Mesendoderm (in vitro differentiated cells): ENCODE measurements at regions not wholly inside any gene's neighbourhood (a gene's known extent, or its start where the extent isn't known, plus 50 kb on each side); places are given as distances from the start of the nearest gene placed in this dataset.

ENCODE experiments used
- DNase-seq: peaks from one replicate; pipeline ENCODE4 v3.0.0; 2013
- H2AK5ac ChIP-seq: 2 replicates; pipeline ENCODE4 v1.6.1; 2013; ENCODE audit warnings: low read length, inconsistent platforms
- H2BK120ac ChIP-seq: 2 replicates; pipeline ENCODE4 v1.6.1; 2013; ENCODE audit warnings: low read depth, mild to moderate bottlenecking, low read length, moderate library complexity, mixed read lengths
- H2BK15ac ChIP-seq: replicated peaks from 2 replicates; pipeline ENCODE4 v1.6.1; 2013; ENCODE audit warnings: low read depth, mild to moderate bottlenecking, moderate library complexity
- H2BK5ac ChIP-seq: 2 replicates; pipeline ENCODE4 v1.6.1; 2013; ENCODE audit warnings: low read length, inconsistent platforms
- H3K18ac ChIP-seq: 2 replicates; pipeline ENCODE4 v1.6.1; 2013; ENCODE audit warnings: mild to moderate bottlenecking, low read length, mixed read lengths
- H3K23ac ChIP-seq: one replicate; pipeline ENCODE4 v1.6.1; 2013; ENCODE audit warnings: low read length
- H3K27ac ChIP-seq: 2 replicates; pipeline ENCODE4 v1.5.1; 2013; ENCODE audit warnings: low read depth, mild to moderate bottlenecking, inconsistent platforms, low read length, moderate library complexity
- H3K27me3 ChIP-seq: 2 replicates; pipeline ENCODE4 v1.6.1; 2013; ENCODE audit warnings: low read length, control low read depth, mild to moderate bottlenecking, inconsistent platforms; ENCODE audit not compliant: insufficient read depth, poor library complexity
- H3K36me3 ChIP-seq: 2 replicates; pipeline ENCODE4 v1.6.1; 2013; ENCODE audit warnings: low read length, inconsistent platforms; ENCODE audit not compliant: control insufficient read depth, insufficient read depth
- H3K4ac ChIP-seq: one replicate; pipeline ENCODE4 v1.6.1; 2013; ENCODE audit warnings: low read depth, mild to moderate bottlenecking, low read length, moderate library complexity
- H3K4me1 ChIP-seq: 2 replicates; pipeline ENCODE4 v1.6.1; 2013; ENCODE audit warnings: low read depth, low read length, inconsistent platforms; ENCODE audit not compliant: control insufficient read depth
- H3K4me2 ChIP-seq: 2 replicates; pipeline ENCODE4 v1.6.1; 2013; ENCODE audit warnings: low read length
- H3K4me3 ChIP-seq: 2 replicates; pipeline ENCODE4 v1.5.1; 2013; ENCODE audit warnings: mild to moderate bottlenecking, low read length
- H3K56ac ChIP-seq: one replicate; pipeline ENCODE4 v1.6.1; 2013; ENCODE audit warnings: low read length
- H3K79me1 ChIP-seq: 2 replicates; pipeline ENCODE4 v1.6.1; 2013; ENCODE audit warnings: low read length, inconsistent platforms
- H3K79me2 ChIP-seq: 2 replicates; pipeline ENCODE4 v1.6.1; 2013; ENCODE audit warnings: mild to moderate bottlenecking, low read length; ENCODE audit not compliant: control insufficient read depth, insufficient read depth
- H3K9ac ChIP-seq: 2 replicates; pipeline ENCODE4 v1.6.1; 2013; ENCODE audit warnings: low read length, inconsistent platforms
- H4K5ac ChIP-seq: one replicate; pipeline ENCODE4 v1.6.1; 2013; ENCODE audit warnings: low read length
- H4K8ac ChIP-seq: one replicate; pipeline ENCODE4 v1.6.1; 2013; ENCODE audit warnings: low read depth, mild to moderate bottlenecking, control low read depth, low read length, moderate library complexity
- WGBS: extraction: QIAGEN DNeasy Blood & Tissue Kit; methylation state at CpG from one replicate; pipeline ENCODE4 v1.1.7; 2013; ENCODE audit warnings: low lambda C conversion rate, missing lambda C conversion rate; ENCODE audit not compliant: insufficient coverage; ENCODE audit errors: extremely low coverage; 5-methylcytosine and 5-hydroxymethylcytosine counted together

- no peaks in the 10 kb centered on the region for H3K79me2 ChIP-seq
- H3K56ac ChIP-seq: no peak overlapping the region
- H4K8ac ChIP-seq: no peak overlapping the region
- H3K4me3 ChIP-seq: no peak overlapping the region
- no peak overlapping the region for H4K5ac ChIP-seq
- no CpG with 5 or more reads among the region's 3 CpGs for WGBS
- no peak overlapping the region for H2BK5ac ChIP-seq
- H3K23ac ChIP-seq: no peak overlapping the region
- H3K4me2 ChIP-seq: no peak overlapping the region
- H3K9ac ChIP-seq: no peak overlapping the region
- no peak for DNase-seq
- no peaks in the 10 kb centered on the region for H3K4me1 ChIP-seq
- no peaks in the 10 kb centered on the region for H3K79me1 ChIP-seq
- no peak overlapping the region for H2BK120ac ChIP-seq
- H2AK5ac ChIP-seq: no peak overlapping the region
- no peak overlapping the region for H3K4ac ChIP-seq
- H2BK15ac ChIP-seq: no peak overlapping the region
- no peaks in the 10 kb centered on the region for H3K36me3 ChIP-seq
- H3K18ac ChIP-seq: no peak overlapping the region
- no peak overlapping the region for H3K27ac ChIP-seq
- H3K27me3 ChIP-seq: no peaks in the 10 kb centered on the region
Observed at GRCh38 chr10:62459500-62459899, 85.3 kb downstream of the ZNF365 start.

DNA sequence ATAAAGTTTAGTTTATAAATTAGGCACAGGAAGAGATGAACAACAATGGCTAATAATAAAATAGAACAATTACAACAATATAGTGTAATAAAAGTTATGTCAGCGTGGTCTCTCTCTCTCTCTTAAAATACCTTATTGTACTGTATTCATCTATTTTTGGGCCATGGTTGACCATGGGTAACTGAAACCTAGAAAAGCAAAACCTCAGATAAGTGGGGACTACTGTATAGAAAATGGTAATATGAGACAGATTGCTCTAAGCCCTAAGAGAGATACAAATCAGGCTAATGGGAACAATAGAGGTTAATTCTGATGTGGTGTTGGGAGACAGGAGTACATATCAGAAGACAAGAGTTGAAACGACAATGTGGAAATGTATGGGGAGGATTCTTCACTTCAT lies 86.2 kb downstream of the ZNF365 start:
- no peak overlapping the region for H2BK120ac ChIP-seq
- H3K79me1 ChIP-seq: no peaks in the 10 kb centered on the region
- no peaks in the 10 kb centered on the region for H3K4me1 ChIP-seq
- no peak overlapping the region for H3K56ac ChIP-seq
- DNase-seq: no peak
- WGBS: no CpG with 5 or more reads among the region's 2 CpGs
- no peak overlapping the region for H2BK5ac ChIP-seq
- no peaks in the 10 kb centered on the region for H3K27me3 ChIP-seq
- no peak overlapping the region for H2BK15ac ChIP-seq
- H3K23ac ChIP-seq: no peak overlapping the region
- no peaks in the 10 kb centered on the region for H3K36me3 ChIP-seq
- H3K79me2 ChIP-seq: no peaks in the 10 kb centered on the region
- no peak overlapping the region for H4K5ac ChIP-seq
- no peak overlapping the region for H3K18ac ChIP-seq
- H3K4me2 ChIP-seq: no peak overlapping the region
- no peak overlapping the region for H2AK5ac ChIP-seq
- H3K4ac ChIP-seq: no peak overlapping the region
- H4K8ac ChIP-seq: no peak overlapping the region
- no peak overlapping the region for H3K4me3 ChIP-seq
- no peak overlapping the region for H3K27ac ChIP-seq
- H3K9ac ChIP-seq: no peak overlapping the region

GRCh38 chr10:62461120-62461519 lies 87.0 kb downstream of the ZNF365 start:
- Histone ChIP-seq H3K23ac (no peak overlapping the region), H3K4ac (no peak overlapping the region)
- WGBS: no CpG with 5 or more reads among the region's 8 CpGs

DNA sequence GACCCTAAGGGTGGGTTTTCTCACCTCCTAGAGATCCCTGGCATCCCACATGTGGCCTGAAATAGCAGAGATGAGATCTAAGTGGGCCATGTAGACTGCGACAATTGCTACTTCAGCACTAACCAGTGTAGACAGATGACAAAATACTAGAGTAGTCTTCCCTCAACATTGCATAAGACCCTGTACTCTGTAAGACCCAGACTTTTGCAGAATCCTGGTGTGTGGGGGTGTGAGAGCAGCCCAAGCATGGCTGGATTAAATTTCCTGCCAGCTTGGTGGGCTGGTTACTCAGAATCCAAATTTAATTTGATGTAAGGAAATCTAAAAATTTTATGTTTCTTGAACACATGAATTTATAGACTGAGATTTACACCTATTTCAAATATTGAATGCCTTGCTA lies 88.3 kb downstream of the ZNF365 start:
- no peak overlapping the region for H3K27ac ChIP-seq
- H4K5ac ChIP-seq: no peak overlapping the region
- H3K56ac ChIP-seq: no peak overlapping the region

More at GRCh38 chr10:62461120-62461519, 87.0 kb downstream of the ZNF365 start:
- Histone ChIP-seq H3K9ac (no peak overlapping the region), H3K27ac (no peak overlapping the region), H4K8ac (no peak overlapping the region), H3K36me3 (no peaks in the 10 kb centered on the region), H2AK5ac (no peak overlapping the region), H3K4me2 (no peak overlapping the region), H3K79me2 (no peaks in the 10 kb centered on the region), H2BK15ac (no peak overlapping the region), H3K4me3 (no peak overlapping the region), H4K5ac (no peak overlapping the region), H3K56ac (no peak overlapping the region), H2BK120ac (no peak overlapping the region), H3K27me3 (no peaks in the 10 kb centered on the region), H3K79me1 (no peaks in the 10 kb centered on the region), H3K18ac (no peak overlapping the region), H3K4me1 (no peaks in the 10 kb centered on the region), H2BK5ac (no peak overlapping the region)
- no peak for DNase-seq

DNA sequence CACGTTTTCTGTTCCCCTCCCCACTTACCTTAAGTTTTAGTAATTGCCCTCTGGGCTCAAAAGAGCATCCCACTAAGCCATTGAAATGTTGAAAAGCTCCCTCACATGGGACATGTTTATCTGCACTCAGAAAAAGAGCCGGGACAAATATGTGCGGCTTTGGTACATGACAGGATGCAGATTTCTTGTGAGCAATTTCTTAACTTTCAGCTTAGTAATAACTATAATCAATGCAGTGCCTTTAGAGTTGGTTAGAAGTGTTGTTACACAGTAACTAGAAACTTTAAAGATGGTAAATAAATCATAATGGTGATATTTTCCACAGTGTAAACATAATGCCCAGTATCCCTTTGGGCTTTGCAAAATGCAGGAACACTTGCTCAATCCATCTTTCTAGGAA lies 89.2 kb downstream of the ZNF365 start:
- Histone ChIP-seq H3K27ac (no peak overlapping the region), H2BK15ac (no peak overlapping the region), H3K79me2 (no peaks in the 10 kb centered on the region), H3K23ac (no peak overlapping the region), H4K8ac (no peak overlapping the region), H3K4me1 (no peaks in the 10 kb centered on the region), H2BK120ac (no peak overlapping the region), H3K56ac (no peak overlapping the region), H2AK5ac (no peak overlapping the region), H3K18ac (no peak overlapping the region), H4K5ac (no peak overlapping the region), H3K27me3 (no peaks in the 10 kb centered on the region), H3K36me3 (no peaks in the 10 kb centered on the region), H3K9ac (no peak overlapping the region), H3K4me2 (no peak overlapping the region), H2BK5ac (no peak overlapping the region), H3K79me1 (no peaks in the 10 kb centered on the region), H3K4ac (no peak overlapping the region), H3K4me3 (no peak overlapping the region)
- WGBS: no CpG with 5 or more reads among the region's 3 CpGs
- DNase-seq: no peak

More for the DNA sequence above, 88.3 kb downstream of the ZNF365 start:
- no peak overlapping the region for H2BK120ac ChIP-seq
- no peaks in the 10 kb centered on the region for H3K79me2 ChIP-seq
- H3K4me2 ChIP-seq: no peak overlapping the region
- H4K8ac ChIP-seq: no peak overlapping the region
- no peak overlapping the region for H2AK5ac ChIP-seq
- no peak overlapping the region for H3K4ac ChIP-seq
- no peak for DNase-seq
- no peaks in the 10 kb centered on the region for H3K27me3 ChIP-seq
- no CpG with 5 or more reads among the region's 1 CpG for WGBS
- no peak overlapping the region for H3K23ac ChIP-seq
- no peak overlapping the region for H3K4me3 ChIP-seq
- no peaks in the 10 kb centered on the region for H3K36me3 ChIP-seq
- no peak overlapping the region for H2BK5ac ChIP-seq
- H3K9ac ChIP-seq: no peak overlapping the region
- no peak overlapping the region for H3K18ac ChIP-seq
- H3K4me1 ChIP-seq: no peaks in the 10 kb centered on the region
- H3K79me1 ChIP-seq: no peaks in the 10 kb centered on the region
- H2BK15ac ChIP-seq: no peak overlapping the region

DNA sequence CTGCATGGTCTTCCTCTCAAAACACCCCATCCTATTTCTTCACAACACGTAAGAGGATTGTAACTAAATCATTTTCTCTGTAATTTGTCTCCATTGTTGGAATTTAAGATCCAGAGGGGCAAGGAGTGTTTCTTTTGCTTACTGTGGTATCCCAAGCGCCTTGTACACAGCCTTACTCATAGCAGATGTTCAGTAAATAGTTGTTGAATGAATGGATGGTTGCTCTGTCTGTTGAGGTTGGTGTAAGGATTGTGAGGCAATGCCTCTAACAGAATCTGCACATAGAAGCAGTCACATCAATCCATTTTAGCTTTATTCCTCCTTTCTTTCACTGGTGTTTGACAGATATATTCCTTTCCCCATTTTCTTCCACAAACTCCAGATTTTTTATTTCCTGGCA lies 90.1 kb downstream of the ZNF365 start:
- Histone ChIP-seq H3K56ac (no peak overlapping the region), H4K8ac (no peak overlapping the region), H3K4me3 (no peak overlapping the region), H3K18ac (no peak overlapping the region), H3K27me3 (no peaks in the 10 kb centered on the region), H3K4me2 (no peak overlapping the region), H2BK120ac (no peak overlapping the region), H3K79me1 (no peaks in the 10 kb centered on the region), H2AK5ac (no peak overlapping the region), H3K23ac (no peak overlapping the region), H3K36me3 (no peaks in the 10 kb centered on the region), H4K5ac (no peak overlapping the region), H2BK15ac (no peak overlapping the region), H2BK5ac (no peak overlapping the region), H3K79me2 (no peaks in the 10 kb centered on the region), H3K4me1 (no peaks in the 10 kb centered on the region), H3K27ac (no peak overlapping the region), H3K9ac (no peak overlapping the region), H3K4ac (no peak overlapping the region)
- no CpG with 5 or more reads among the region's 2 CpGs for WGBS
- DNase-seq: no peak
